Activated CD8-positive, alpha-beta T cell treated with anti-CD3 and anti-CD28 coated beads, Interleukin-2, amount 10 ng/mL, durations not matched to agents 7 days and 5 days (primary cell): ENCODE measurements at regions not wholly inside any gene's neighbourhood (a gene's known extent, or its start where the extent isn't known, plus 50 kb on each side); places are given as distances from the start of the nearest gene placed in this dataset.
"Not testable (repeated sequence)": the region's sequence is repeated elsewhere in the genome, so short reads cannot be mapped to it uniquely, and the experiment has no call there.

Source experiments
- ATAC-seq: fragments of 150-1000 bp; cut with Tn5 transposase; one replicate; pipeline ENCODE4 v1.10.0; 2021; ENCODE audit warnings: moderate library complexity
- CTCF ChIA-PET: fragments of 350-600 bp; sonication (Branson Sonifier 250); formaldehyde crosslinking; loops from one replicate; lab custom pipeline; 2021; ENCODE audit warnings: antibody characterized with exemption; lab: Charles Lee
- POLR2A ChIA-PET: fragments of 350-600 bp; sonication (Branson Sonifier 250); formaldehyde crosslinking; loops from one replicate; lab custom pipeline; 2021; ENCODE audit warnings: antibody characterized with exemption; lab: Charles Lee
- DNase-seq: peaks from one replicate; pipeline ENCODE4 v3.0.0-alpha.2; 2020
- H3K27ac Mint-ChIP-seq: one replicate; pipeline ENCODE4 v1.8.0; 2021; ENCODE audit warnings: mild to moderate bottlenecking, mixed read lengths
- H3K27me3 Mint-ChIP-seq: one replicate; pipeline ENCODE4 v1.8.0; 2021; ENCODE audit warnings: low read depth, mixed read lengths
- H3K36me3 Mint-ChIP-seq: one replicate; pipeline ENCODE4 v1.8.0; 2021; ENCODE audit warnings: low read depth, mixed read lengths
- H3K4me1 Mint-ChIP-seq: one replicate; pipeline ENCODE4 v1.8.0; 2021; ENCODE audit warnings: low read depth, mixed read lengths
- H3K4me3 Mint-ChIP-seq: one replicate; pipeline ENCODE4 v1.8.0; 2021; ENCODE audit warnings: mild to moderate bottlenecking, mixed read lengths
- H3K9me3 Mint-ChIP-seq: one replicate; pipeline ENCODE4 v1.8.0; 2022; ENCODE audit warnings: mixed read lengths; ENCODE audit not compliant: insufficient read depth

- no peaks in the 10 kb centered on the region for H3K27me3 Mint-ChIP-seq
- CTCF ChIA-PET, result no interaction called here
- no peaks in the 10 kb centered on the region for H3K4me1 Mint-ChIP-seq
- POLR2A ChIA-PET, result no interaction called here
- H3K4me3 Mint-ChIP-seq, result no peak overlapping the region
- no peaks in the 10 kb centered on the region for H3K9me3 Mint-ChIP-seq
- ATAC-seq (no peak), DNase-seq (no peak)
- H3K27ac Mint-ChIP-seq, result no peak overlapping the region
- H3K36me3 Mint-ChIP-seq, result no peaks in the 10 kb centered on the region
Observed at GRCh38 chr10:35979116-35979515, 337.0 kb upstream of the FZD8 start.

GRCh38 chr10:35973912-35974591, 332.0 kb upstream of the FZD8 start:
- ATAC-seq, H3K4me3 Mint-ChIP-seq, H3K4me1 Mint-ChIP-seq, H3K27me3 Mint-ChIP-seq, H3K27ac Mint-ChIP-seq, H3K36me3 Mint-ChIP-seq, CTCF ChIA-PET, H3K9me3 Mint-ChIP-seq, DNase-seq, POLR2A ChIA-PET: not testable (repeated sequence)

GRCh38 chr10:35972275-35972674, 330.2 kb upstream of the FZD8 start:
- no peaks in the 10 kb centered on the region for H3K36me3 Mint-ChIP-seq
- H3K9me3 Mint-ChIP-seq, result no peaks in the 10 kb centered on the region
- H3K4me3 Mint-ChIP-seq, result no peak overlapping the region
- no peak for ATAC-seq
- no peaks in the 10 kb centered on the region for H3K27me3 Mint-ChIP-seq
- no peak for DNase-seq
- CTCF ChIA-PET, result no interaction called here
- H3K27ac Mint-ChIP-seq, result no peak overlapping the region
- H3K4me1 Mint-ChIP-seq, result no peaks in the 10 kb centered on the region
- POLR2A ChIA-PET, result no interaction called here

GRCh38 chr10:35971397-35971796, 329.3 kb upstream of the FZD8 start:
- CTCF ChIA-PET, result no interaction called here
- no peaks in the 10 kb centered on the region for H3K27me3 Mint-ChIP-seq
- ATAC-seq, result no peak
- DNase-seq, result no peak
- H3K4me3 Mint-ChIP-seq, result no peak overlapping the region
- no peaks in the 10 kb centered on the region for H3K4me1 Mint-ChIP-seq
- no peak overlapping the region for H3K27ac Mint-ChIP-seq
- H3K9me3 Mint-ChIP-seq, result no peaks in the 10 kb centered on the region
- no peaks in the 10 kb centered on the region for H3K36me3 Mint-ChIP-seq
- POLR2A ChIA-PET, result no interaction called here

GRCh38 chr10:35963685-35964084, 321.6 kb upstream of the FZD8 start:
- CTCF ChIA-PET, result no interaction called here
- H3K9me3 Mint-ChIP-seq, result no peaks in the 10 kb centered on the region

GRCh38 chr10:35961501-35961900, 319.4 kb upstream of the FZD8 start:
- no peak overlapping the region for H3K27ac Mint-ChIP-seq
- no peaks in the 10 kb centered on the region for H3K4me1 Mint-ChIP-seq
- peaks cover under 1% of the 10 kb centered on the region for H3K9me3 Mint-ChIP-seq
- no peaks in the 10 kb centered on the region for H3K27me3 Mint-ChIP-seq
- no peak for ATAC-seq
- no peak overlapping the region for H3K4me3 Mint-ChIP-seq
- ChIA-PET POLR2A (no interaction called here), CTCF (no interaction called here)
- no peaks in the 10 kb centered on the region for H3K36me3 Mint-ChIP-seq
- DNase-seq, result no peak

More at GRCh38 chr10:35963685-35964084, 321.6 kb upstream of the FZD8 start:
- POLR2A ChIA-PET, result no interaction called here
- H3K4me1 Mint-ChIP-seq, result no peaks in the 10 kb centered on the region
- ATAC-seq (no peak), DNase-seq (no peak)
- no peaks in the 10 kb centered on the region for H3K36me3 Mint-ChIP-seq
- no peak overlapping the region for H3K27ac Mint-ChIP-seq
- no peak overlapping the region for H3K4me3 Mint-ChIP-seq
- H3K27me3 Mint-ChIP-seq, result no peaks in the 10 kb centered on the region

- Mint-ChIP-seq H3K36me3 (no peaks in the 10 kb centered on the region), H3K9me3 (peaks cover 3% of the 10 kb centered on the region), H3K27ac (no peak overlapping the region), H3K27me3 (no peaks in the 10 kb centered on the region), H3K4me1 (no peaks in the 10 kb centered on the region), H3K4me3 (no peak overlapping the region)
- no peak for ATAC-seq
- POLR2A ChIA-PET, result no interaction called here
- CTCF ChIA-PET, result no interaction called here
- DNase-seq, result no peak
Observed at GRCh38 chr10:35959252-35959651, 317.2 kb upstream of the FZD8 start.

- CTCF ChIA-PET, DNase-seq, H3K4me3 Mint-ChIP-seq, H3K36me3 Mint-ChIP-seq, H3K4me1 Mint-ChIP-seq, H3K27ac Mint-ChIP-seq, H3K27me3 Mint-ChIP-seq, ATAC-seq, POLR2A ChIA-PET, H3K9me3 Mint-ChIP-seq: not testable (repeated sequence)
Observed at GRCh38 chr10:35958609-35959008, 316.5 kb upstream of the FZD8 start.

- Mint-ChIP-seq H3K27ac (no peak overlapping the region), H3K27me3 (no peaks in the 10 kb centered on the region), H3K36me3 (no peaks in the 10 kb centered on the region), H3K4me3 (no peak overlapping the region), H3K9me3 (no peaks in the 10 kb centered on the region), H3K4me1 (no peaks in the 10 kb centered on the region)
- DNase-seq (no peak), ATAC-seq (no peak)
- ChIA-PET POLR2A (no interaction called here), CTCF (no interaction called here)
Observed at GRCh38 chr10:35950701-35951100, 308.6 kb upstream of the FZD8 start.

GRCh38 chr10:35950226-35950625, 308.1 kb upstream of the FZD8 start:
- Mint-ChIP-seq H3K4me3 (no peak overlapping the region), H3K27me3 (no peaks in the 10 kb centered on the region), H3K4me1 (no peaks in the 10 kb centered on the region), H3K9me3 (no peaks in the 10 kb centered on the region), H3K27ac (no peak overlapping the region), H3K36me3 (no peaks in the 10 kb centered on the region)
- ATAC-seq (no peak), DNase-seq (no peak)
- ChIA-PET CTCF (no interaction called here), POLR2A (no interaction called here)

GRCh38 chr10:35949811-35950211, 307.7 kb upstream of the FZD8 start:
- H3K9me3 Mint-ChIP-seq, result no peaks in the 10 kb centered on the region
- DNase-seq (no peak), ATAC-seq (no peak)
- no peaks in the 10 kb centered on the region for H3K27me3 Mint-ChIP-seq
- no peaks in the 10 kb centered on the region for H3K4me1 Mint-ChIP-seq
- H3K36me3 Mint-ChIP-seq, result no peaks in the 10 kb centered on the region
- ChIA-PET CTCF (no interaction called here), POLR2A (no interaction called here)
- no peak overlapping the region for H3K27ac Mint-ChIP-seq
- no peak overlapping the region for H3K4me3 Mint-ChIP-seq

- Mint-ChIP-seq H3K9me3 (no peaks in the 10 kb centered on the region), H3K36me3 (no peaks in the 10 kb centered on the region), H3K27ac (no peak overlapping the region), H3K4me3 (no peak overlapping the region), H3K4me1 (no peaks in the 10 kb centered on the region), H3K27me3 (no peaks in the 10 kb centered on the region)
- ATAC-seq, result no peak
- ChIA-PET CTCF (no interaction called here), POLR2A (interaction anchor here (0.6 kb wide), 1 partner anchor 1501 kb away, joined by 3 read pairs; no protein-coding TSS in a partner anchor)
- no peak for DNase-seq
Observed at GRCh38 chr10:35946556-35946955, 304.5 kb upstream of the FZD8 start.

- Mint-ChIP-seq H3K4me1 (no peaks in the 10 kb centered on the region), H3K4me3 (no peak overlapping the region), H3K27ac (no peak overlapping the region), H3K9me3 (no peaks in the 10 kb centered on the region), H3K27me3 (no peaks in the 10 kb centered on the region), H3K36me3 (no peaks in the 10 kb centered on the region)
- ChIA-PET CTCF (no interaction called here), POLR2A (no interaction called here)
- no peak for ATAC-seq
- no peak for DNase-seq
Observed at GRCh38 chr10:35942057-35942456, 300.0 kb upstream of the FZD8 start.
